HCT116 (cell line): ENCODE measurements at regions not wholly inside any gene's neighbourhood (a gene's known extent, or its start where the extent isn't known, plus 50 kb on each side); places are given as distances from the start of the nearest gene placed in this dataset.

ENCODE experiments used
- ATAC-seq: fragments of 200-7000 bp; cut with Tn5 transposase; 2 replicates; pipeline ENCODE4 v1.9.1; 2020; ENCODE audit warnings: mild to moderate bottlenecking, moderate library complexity
- BruUV-seq: library from RNA; stranded (reverse); fragments of 400-500 nt; replicated peaks from 2 replicates; lab custom pipeline; 2021; lab: Mats Ljungman, UMichigan
- CTCF ChIA-PET: fragments of 300-600 bp; sonication (Branson Sonifier 250); formaldehyde crosslinking; loops from one replicate; lab custom pipeline; 2021; ENCODE audit warnings: antibody characterized with exemption; lab: Charles Lee
- POLR2A ChIA-PET: fragments of 300-600, 350-600 bp; sonication (Branson Sonifier 250); formaldehyde crosslinking; loops from one replicate; lab custom pipeline; 2021; ENCODE audit warnings: antibody characterized with exemption; lab: Charles Lee
- RAD21 ChIA-PET, 2 experiments: fragments of 300-600 bp; sonication (Branson Sonifier 250); formaldehyde crosslinking; loops; one replicate each; lab custom pipeline; 2023; ENCODE audit warnings: low total read pairs in 2 of 2; ENCODE audit not compliant: uncharacterized antibody in 2 of 2, unreplicated experiment in 2 of 2, low non-redundant PET in 1 of 2; lab: Charles Lee
- DNase-seq: peaks from one replicate; pipeline ENCODE4 v3.0.0-alpha.2; 2010; ENCODE audit warnings: low read depth, low spot score
- H2AFZ ChIP-seq: fragments of 200-600 bp; shearing (Covaris generic), sonication (generic); 2 replicates; pipeline ENCODE4 v1.6.1; 2017; ENCODE audit warnings: low read depth, mixed run types, mixed read lengths, antibody characterized with exemption, low read length; ENCODE audit not compliant: poor library complexity, severe bottlenecking
- H3K27ac ChIP-seq: 2 replicates; pipeline ENCODE4 v1.5.1; 2012; ENCODE audit warnings: low read depth, low read length
- H3K27me3 ChIP-seq: fragments of 200-600 bp; sonication (generic); 2 replicates; pipeline ENCODE4 v1.6.1; 2016; ENCODE audit warnings: mixed run types, low read length, mixed read lengths; ENCODE audit not compliant: insufficient read depth
- H3K36me3 ChIP-seq, 2 experiments: fragments of 200-500 bp in 1 of 2; fragments of 200-600 bp in 1 of 2; sonication (Bioruptor generic) in 1 of 2; sonication (generic) in 1 of 2; 2 replicates each; pipeline versions ENCODE4 v1.5.1 to v1.6.1; 2014 to 2016; ENCODE audit warnings: low read length in 2 of 2, inconsistent platforms in 1 of 2, mixed read lengths in 1 of 2, mixed run types in 1 of 2; ENCODE audit not compliant: insufficient read depth in 2 of 2, control insufficient read depth in 1 of 2
- H3K4me1 ChIP-seq, 2 experiments: fragments of 200-600 bp in 1 of 2; sonication (generic) in 1 of 2; 2 replicates each; pipeline versions ENCODE4 v1.5.1 to v1.6.1; 2012 to 2017; ENCODE audit warnings: low read length in 2 of 2, inconsistent platforms in 1 of 2, mild to moderate bottlenecking in 1 of 2, mixed read lengths in 1 of 2, mixed run types in 1 of 2, moderate library complexity in 1 of 2; ENCODE audit not compliant: insufficient read depth in 2 of 2, control insufficient read depth in 1 of 2
- H3K4me2 ChIP-seq: fragments of 200-600 bp; sonication (generic); 2 replicates; pipeline ENCODE4 v1.6.1; 2017; ENCODE audit warnings: mixed run types, low read length, mixed read lengths
- H3K4me3 ChIP-seq, 2 experiments: fragments of 200-600 bp in 1 of 2; sonication (generic) in 1 of 2; replicated peaks in 1 of 2; 2 replicates each; pipeline ENCODE4 v1.5.1; 2011 to 2016; ENCODE audit warnings: low read length in 2 of 2, control low read depth in 1 of 2, low read depth in 1 of 2, mild to moderate bottlenecking in 1 of 2, mixed read lengths in 1 of 2, mixed run types in 1 of 2
- H3K79me2 ChIP-seq: fragments of 200-600 bp; sonication (generic); 2 replicates; pipeline ENCODE4 v1.6.1; 2017; ENCODE audit warnings: mild to moderate bottlenecking, mixed run types, low read length, moderate library complexity, mixed read lengths; ENCODE audit not compliant: insufficient read depth
- H3K9ac ChIP-seq: fragments of 200-600 bp; sonication (generic); 2 replicates; pipeline ENCODE4 v1.6.1; 2016; ENCODE audit warnings: low read length, mixed read lengths
- H3K9me2 ChIP-seq: fragments of 200-600 bp; sonication (generic), shearing (Covaris generic); 2 replicates; pipeline ENCODE4 v1.6.1; 2017; ENCODE audit warnings: mixed run types, mild to moderate bottlenecking, moderate library complexity; ENCODE audit not compliant: insufficient read depth
- H3K9me3 ChIP-seq, 2 experiments: fragments of 200-500 bp in 1 of 2; fragments of 200-600 bp in 1 of 2; sonication (Bioruptor generic) in 1 of 2; sonication (generic) in 1 of 2; 2 replicates each; pipeline ENCODE4 v1.6.1; 2014 to 2017; ENCODE audit warnings: low read length in 2 of 2, mixed read lengths in 2 of 2, inconsistent platforms in 1 of 2, low read depth in 1 of 2, mild to moderate bottlenecking in 1 of 2, mixed run types in 1 of 2, moderate library complexity in 1 of 2; ENCODE audit not compliant: control insufficient read depth in 1 of 2, insufficient read depth in 1 of 2
- H4K20me1 ChIP-seq: fragments of 200-600 bp; sonication (generic), shearing (Covaris generic); 2 replicates; pipeline ENCODE4 v1.6.1; 2017; ENCODE audit warnings: mixed run types, mild to moderate bottlenecking, moderate library complexity; ENCODE audit not compliant: insufficient read depth
- EZH2phosphoT487 ChIP-seq: fragments of 200-600 bp; IDR thresholded peaks from 2 replicates; pipeline ENCODE4 v1.6.1; 2018; ENCODE audit warnings: antibody characterized with exemption, borderline replicate concordance
- JUND ChIP-seq: IDR thresholded peaks from 2 replicates; pipeline ENCODE4 v1.6.1; 2012
- POLR2A ChIP-seq: IDR thresholded peaks from 2 replicates; pipeline ENCODE4 v1.7.0; 2011; ENCODE audit warnings: borderline replicate concordance; ENCODE audit not compliant: insufficient read depth, insufficient read length; ENCODE audit errors: extremely low read depth
- REST ChIP-seq: IDR thresholded peaks from 2 replicates; pipeline ENCODE4 v1.6.1; 2012; ENCODE audit warnings: low read depth
- intact Hi-C: fragments of 100-400 bp; cut with micrococcal nuclease; formaldehyde crosslinking; loops from 2 replicates; pipeline ENCODE4 v1.10.0; 2022
- TF ChIP-seq, protein P1 (sequence below): IDR thresholded peaks from 2 replicates; pipeline ENCODE4 v1.6.1; 2012

- ChIA-PET POLR2A (no interaction called here), CTCF (interaction anchor here (0.8 kb wide), 2 partner anchors 600 to 1002 kb away, joined by 3 read pairs; no protein-coding TSS in a partner anchor), RAD21 (no interaction called here)
- H3K9me2 ChIP-seq = no peaks in the 10 kb centered on the region
- ATAC-seq = peak; percentile 25; the same call in 1 of the 2 replicates
- H3K4me3 ChIP-seq = no peak overlapping the region
- no peak overlapping the region for H3K27ac ChIP-seq
- no peak overlapping the region for H3K4me2 ChIP-seq
- H3K9ac ChIP-seq = no peak overlapping the region
- H4K20me1 ChIP-seq = no peaks in the 10 kb centered on the region
- no peak for DNase-seq
- no peaks in the 10 kb centered on the region for H3K79me2 ChIP-seq
- BruUV-seq = no TSS peak
- no peak overlapping the region for H2AFZ ChIP-seq
- no peaks in the 10 kb centered on the region for H3K36me3 ChIP-seq
- no peaks in the 10 kb centered on the region for H3K4me1 ChIP-seq
- intact Hi-C loops = loop anchor here (2.0 to 5.0 kb wide), 2 partner anchors 579 to 998 kb away; partner anchors contain the start of gene ISL1
- H3K27me3 ChIP-seq = no peaks in the 10 kb centered on the region
- no peak for TF ChIP-seq EZH2phosphoT487
- no peak for TF ChIP-seq JUND
- TF ChIP-seq, protein P1, sequence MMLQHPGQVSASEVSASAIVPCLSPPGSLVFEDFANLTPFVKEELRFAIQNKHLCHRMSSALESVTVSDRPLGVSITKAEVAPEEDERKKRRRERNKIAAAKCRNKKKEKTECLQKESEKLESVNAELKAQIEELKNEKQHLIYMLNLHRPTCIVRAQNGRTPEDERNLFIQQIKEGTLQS = no peak
- TF ChIP-seq POLR2A = no peak
- H3K9me3 ChIP-seq = no peaks in the 10 kb centered on the region
Measured at GRCh38 chr5:51961154-51961562, 577.9 kb downstream of the ISL1 start.

DNA sequence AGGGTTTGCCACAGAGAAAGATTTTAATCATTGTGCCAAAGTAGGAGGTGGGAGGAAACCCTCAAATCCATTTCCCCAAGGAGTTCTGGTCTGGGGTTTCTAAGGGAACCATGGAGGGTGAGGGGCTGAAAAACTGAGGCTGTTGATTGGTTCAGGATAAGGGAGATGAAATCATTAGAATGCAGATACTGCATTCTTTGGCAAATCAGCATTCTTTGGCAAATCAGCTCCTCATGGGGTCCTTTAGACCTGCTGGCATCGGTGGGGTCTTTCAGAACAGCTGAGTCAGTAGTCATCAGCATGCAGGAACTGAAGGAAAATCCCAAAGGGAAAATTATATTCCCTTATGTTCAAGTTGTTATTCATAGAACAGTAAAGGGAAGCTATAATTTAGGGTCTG lies 585.5 kb downstream of the ISL1 start:
- CTCF ChIA-PET = no interaction called here
- no peak for ATAC-seq
- Histone ChIP-seq H3K4me2 (no peak overlapping the region), H3K9ac (no peak overlapping the region), H3K9me2 (no peaks in the 10 kb centered on the region), H3K79me2 (no peaks in the 10 kb centered on the region), H4K20me1 (no peaks in the 10 kb centered on the region), H3K36me3 (no peaks in the 10 kb centered on the region), H3K27me3 (no peaks in the 10 kb centered on the region), H3K9me3 (no peaks in the 10 kb centered on the region), H3K4me1 (no peaks in the 10 kb centered on the region), H2AFZ (no peak overlapping the region), H3K4me3 (no peak overlapping the region), H3K27ac (no peak overlapping the region)
- RAD21 ChIA-PET = no interaction called here
- BruUV-seq = no TSS peak
- POLR2A ChIA-PET = no interaction called here
- DNase-seq = no peak
- no peak for TF ChIP-seq REST
- intact Hi-C loops = no loop called here
